ENCODE measurements at regions not wholly inside any gene's neighbourhood (a gene's known extent, or its start where the extent isn't known, plus 50 kb on each side); places are given as distances from the start of the nearest gene placed in this dataset.

DNA sequence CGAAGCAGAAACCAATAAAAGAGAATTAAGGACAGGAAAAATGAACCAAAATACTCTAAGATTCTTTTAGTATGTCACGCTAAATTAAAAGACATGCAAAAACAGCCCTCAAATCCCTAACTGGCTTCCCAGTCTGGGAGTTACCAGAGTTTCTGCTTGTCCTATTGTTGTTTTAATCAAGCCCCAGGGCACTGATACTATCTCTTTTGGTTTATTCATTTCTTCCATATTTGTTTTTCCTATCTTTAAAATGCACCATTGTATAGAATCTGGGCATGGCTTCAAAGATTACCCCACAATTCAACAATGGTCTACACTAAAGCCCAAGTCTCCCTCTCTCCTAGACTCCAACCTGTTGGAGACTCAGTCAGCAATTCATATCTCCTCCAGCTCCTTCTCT, 169.1 kb downstream of the MYLK4 start:
- TF ChIP-seq, protein P1, sequence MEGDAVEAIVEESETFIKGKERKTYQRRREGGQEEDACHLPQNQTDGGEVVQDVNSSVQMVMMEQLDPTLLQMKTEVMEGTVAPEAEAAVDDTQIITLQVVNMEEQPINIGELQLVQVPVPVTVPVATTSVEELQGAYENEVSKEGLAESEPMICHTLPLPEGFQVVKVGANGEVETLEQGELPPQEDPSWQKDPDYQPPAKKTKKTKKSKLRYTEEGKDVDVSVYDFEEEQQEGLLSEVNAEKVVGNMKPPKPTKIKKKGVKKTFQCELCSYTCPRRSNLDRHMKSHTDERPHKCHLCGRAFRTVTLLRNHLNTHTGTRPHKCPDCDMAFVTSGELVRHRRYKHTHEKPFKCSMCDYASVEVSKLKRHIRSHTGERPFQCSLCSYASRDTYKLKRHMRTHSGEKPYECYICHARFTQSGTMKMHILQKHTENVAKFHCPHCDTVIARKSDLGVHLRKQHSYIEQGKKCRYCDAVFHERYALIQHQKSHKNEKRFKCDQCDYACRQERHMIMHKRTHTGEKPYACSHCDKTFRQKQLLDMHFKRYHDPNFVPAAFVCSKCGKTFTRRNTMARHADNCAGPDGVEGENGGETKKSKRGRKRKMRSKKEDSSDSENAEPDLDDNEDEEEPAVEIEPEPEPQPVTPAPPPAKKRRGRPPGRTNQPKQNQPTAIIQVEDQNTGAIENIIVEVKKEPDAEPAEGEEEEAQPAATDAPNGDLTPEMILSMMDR (IDR thresholded peaks at IDR 0.05 in 8 of 11, conservative IDR thresholded peaks at IDR 0.05 in 3 of 11), result no peak
- TF ChIP-seq POLR2AphosphoS5 (IDR thresholded peaks at IDR 0.05), result no peak
- TF ChIP-seq POLR2A (IDR thresholded peaks at IDR 0.05), result no peak
